GM21367 (cell line): ENCODE measurements at regions not wholly inside any gene's neighbourhood (a gene's known extent, or its start where the extent isn't known, plus 50 kb on each side); places are given as distances from the start of the nearest gene placed in this dataset.

ENCODE experiments used
- ATAC-seq: cut with Tn5 transposase; IDR thresholded peaks from one replicate; pipeline ENCODE4 v1.9.1; 2021; ENCODE audit not compliant: unreplicated experiment

DNA sequence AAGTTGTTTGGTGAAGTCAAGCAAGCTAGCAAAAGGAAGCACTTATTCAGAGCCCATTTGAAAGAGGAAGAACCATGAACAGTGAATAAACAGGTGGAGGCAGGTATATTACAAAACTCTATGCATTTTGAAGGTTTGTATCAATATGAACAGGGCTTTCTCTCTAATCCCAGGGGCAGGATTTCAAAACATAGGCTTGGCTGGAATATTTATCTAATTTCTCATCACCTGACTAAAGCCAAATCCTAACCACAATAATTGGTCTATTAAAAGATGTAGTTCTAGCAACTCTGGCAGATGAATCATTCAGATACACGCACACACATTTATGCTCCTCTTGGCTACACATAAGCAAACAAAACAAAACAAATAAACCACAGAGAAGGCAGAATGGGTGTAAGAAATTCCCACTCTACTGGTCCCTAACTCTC lies 554.4 kb downstream of the INHBA start:
- ATAC-seq = no peak

DNA sequence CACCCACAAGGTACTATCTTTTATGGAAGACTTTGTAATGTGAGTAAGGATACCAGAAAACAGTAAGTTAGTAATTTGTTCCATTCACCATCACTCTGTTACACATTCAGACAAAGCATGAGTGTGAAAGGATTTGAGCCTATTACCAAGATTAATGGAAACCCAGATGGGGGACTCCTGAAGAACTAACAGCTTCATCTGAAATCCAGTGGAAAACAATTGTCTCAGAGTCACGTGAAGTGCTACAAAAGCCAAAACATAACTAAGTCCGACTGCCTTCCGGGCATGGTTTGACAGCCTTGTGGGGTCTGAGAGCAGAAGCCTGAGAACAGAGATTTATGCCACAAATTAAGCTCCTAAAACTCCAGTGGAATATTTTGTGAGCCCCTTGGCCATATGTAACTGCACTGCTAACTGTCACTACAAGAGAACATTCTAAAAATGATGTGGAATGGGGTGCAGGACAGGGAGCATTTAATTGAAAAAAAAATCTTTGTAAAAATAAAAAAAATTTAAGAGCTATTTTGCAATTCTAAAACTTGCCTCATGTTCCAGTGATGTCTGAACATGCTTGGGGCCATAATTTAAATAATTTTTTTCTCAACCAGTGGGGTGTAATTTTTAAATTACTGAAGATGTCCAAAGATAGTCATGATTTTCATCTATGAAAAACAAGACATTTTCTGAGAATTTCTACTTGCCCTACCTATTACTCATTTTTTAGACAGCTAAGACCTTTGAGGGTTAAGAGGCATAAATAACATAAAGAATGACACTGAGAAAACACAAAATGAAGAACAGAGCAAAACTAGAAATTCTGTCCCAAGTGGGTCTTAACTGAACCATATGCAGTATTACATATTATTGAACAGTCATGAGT lies 555.0 kb downstream of the INHBA start:
- no peak for ATAC-seq

DNA sequence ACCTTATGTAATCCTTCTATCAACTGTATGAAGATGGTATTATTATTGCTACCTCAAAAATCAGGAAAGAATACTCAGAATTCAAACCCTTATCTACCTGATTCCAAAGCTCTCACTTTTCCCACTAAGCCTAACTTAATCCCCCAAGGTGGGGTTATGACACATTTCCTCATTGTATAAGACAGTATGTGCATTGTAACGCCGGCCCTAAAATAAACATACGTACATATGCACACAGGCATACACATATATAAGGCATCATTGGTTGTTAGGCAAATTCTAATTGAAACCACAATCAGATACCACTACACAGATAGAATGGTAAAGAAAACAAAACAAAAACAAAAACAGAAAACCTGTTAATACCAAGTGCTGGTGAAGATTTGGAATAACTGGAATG lies 556.5 kb downstream of the INHBA start:
- ATAC-seq = no peak

DNA sequence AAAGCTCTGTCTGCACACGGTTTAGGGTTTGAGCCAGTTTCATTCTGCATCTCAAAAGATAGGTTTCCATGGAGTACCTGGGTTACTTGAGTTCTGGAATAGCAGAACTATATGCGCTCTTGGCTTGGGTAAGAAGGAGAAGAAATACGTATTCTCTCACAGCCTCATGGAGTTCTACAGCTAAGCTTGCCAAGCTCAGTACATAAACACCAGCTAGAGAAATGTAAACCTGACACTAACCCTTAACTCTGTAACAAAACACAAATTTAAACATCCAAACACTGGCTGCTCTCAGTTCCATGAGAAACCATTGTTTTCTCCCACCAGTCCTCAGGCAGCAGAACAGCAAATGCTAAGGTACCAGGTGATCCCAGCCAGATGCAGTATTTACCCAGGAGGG lies 557.2 kb downstream of the INHBA start:
- no peak for ATAC-seq

- ATAC-seq = no peak
Observed at GRCh38 chr7:41142904-41143473, 559.9 kb downstream of the INHBA start.

DNA sequence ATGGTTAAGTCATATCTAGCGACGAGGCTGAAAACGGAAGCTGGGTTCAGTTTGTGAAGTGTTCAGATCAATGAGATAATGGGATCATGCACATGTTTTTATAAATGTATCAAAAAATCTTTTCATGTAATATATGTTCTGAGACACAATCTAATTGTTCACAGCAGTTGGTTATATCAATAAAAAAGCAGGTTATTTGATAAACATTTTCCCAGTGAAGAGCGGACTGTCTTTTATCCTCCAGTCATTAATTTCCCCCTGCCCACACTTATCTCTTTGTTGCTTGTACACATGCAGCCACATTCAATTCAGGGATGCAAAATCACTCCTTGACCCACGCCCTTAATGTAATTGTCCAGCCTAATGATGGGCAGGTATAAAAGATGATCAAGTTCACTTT lies 563.1 kb downstream of the INHBA start:
- no peak for ATAC-seq

- no peak for ATAC-seq
Observed at GRCh38 chr7:41136551-41136950, 566.3 kb downstream of the INHBA start.

GRCh38 chr7:41135511-41135910 lies 567.4 kb downstream of the INHBA start:
- no peak for ATAC-seq

- peak; percentile 72 for ATAC-seq
Observed at GRCh38 chr7:41134300-41135255, 568.3 kb downstream of the INHBA start.

- peak; percentile 37 for ATAC-seq
Observed at GRCh38 chr7:41133690-41134299, 569.1 kb downstream of the INHBA start.

DNA sequence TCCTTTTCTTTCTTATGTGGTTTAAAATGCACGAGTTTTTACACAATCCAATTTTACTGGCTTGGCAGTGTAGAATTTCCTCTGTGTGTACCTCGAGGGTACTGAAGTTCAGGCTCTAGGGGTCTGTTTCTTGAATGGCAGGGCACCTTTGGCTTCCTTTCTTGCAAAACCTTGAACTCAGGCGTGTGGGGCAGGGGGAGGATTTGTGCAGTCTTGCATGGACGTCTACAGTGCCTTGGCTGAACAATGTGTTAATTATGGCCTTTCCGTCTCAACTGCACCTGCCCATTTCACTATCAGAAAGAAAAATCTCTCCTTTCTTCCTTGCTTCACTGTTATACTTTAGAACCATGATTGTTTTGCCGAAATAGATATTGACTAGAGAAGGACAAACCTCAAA lies 570.9 kb downstream of the INHBA start:
- no peak for ATAC-seq

DNA sequence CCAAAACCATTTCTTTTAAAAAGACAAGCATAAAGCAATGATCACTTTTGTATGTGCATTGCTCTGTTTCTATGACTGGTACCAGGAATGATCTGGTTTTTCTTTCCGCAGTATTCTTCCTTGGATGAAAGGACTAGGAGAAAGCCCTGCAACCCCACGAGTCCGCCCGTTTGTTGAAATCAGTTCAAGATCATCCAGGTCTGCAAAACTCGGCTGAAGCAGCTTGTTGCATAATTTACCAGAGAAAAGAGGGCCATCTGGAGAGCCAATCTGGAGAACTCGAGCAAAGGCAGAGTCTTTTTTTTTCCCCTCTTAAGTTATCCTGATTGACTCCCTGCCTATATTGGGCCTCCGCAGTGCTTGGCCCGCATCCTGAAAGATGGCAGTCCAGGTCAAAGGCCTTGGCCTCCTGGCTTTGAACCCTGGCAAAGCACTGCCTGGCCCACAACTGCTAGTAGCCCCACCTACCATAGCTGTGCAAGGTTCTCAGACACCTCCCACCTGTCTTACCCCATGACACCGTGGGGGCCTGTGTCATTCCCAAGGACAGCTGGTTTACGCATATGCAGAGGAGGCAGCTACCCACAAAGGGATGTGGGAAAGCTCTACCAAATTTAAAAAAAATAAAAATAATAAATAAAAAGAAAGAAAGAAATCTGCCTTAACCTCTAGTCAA lies 572.2 kb downstream of the INHBA start:
- ATAC-seq = no peak

- no peak for ATAC-seq
Observed at GRCh38 chr7:41130086-41130485, 572.8 kb downstream of the INHBA start.

DNA sequence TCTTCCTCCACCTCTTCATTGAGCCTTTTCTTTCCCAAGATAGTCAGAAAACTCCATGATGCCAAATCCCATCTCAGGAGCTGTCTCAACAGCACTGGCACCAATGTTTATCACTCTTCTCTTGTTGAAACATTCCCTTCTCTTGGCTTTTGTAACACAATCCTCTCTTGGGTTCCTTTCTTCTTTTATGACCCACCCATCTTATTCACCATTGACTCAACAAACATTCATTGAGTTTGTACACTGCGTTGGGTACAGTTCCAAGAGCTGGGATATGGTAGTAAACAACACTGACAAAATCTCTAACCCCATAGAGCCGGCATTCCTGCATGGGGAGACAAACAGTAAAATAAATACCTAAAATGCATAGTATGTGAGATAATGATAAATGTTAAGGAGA lies 577.5 kb downstream of the INHBA start:
- ATAC-seq = no peak

GRCh38 chr7:41122256-41122987 lies 580.5 kb downstream of the INHBA start:
- no peak for ATAC-seq

GRCh38 chr7:41121228-41121627 lies 581.7 kb downstream of the INHBA start:
- no peak for ATAC-seq

GRCh38 chr7:41118486-41118885 lies 584.4 kb downstream of the INHBA start:
- no peak for ATAC-seq

GRCh38 chr7:41117431-41117830 lies 585.5 kb downstream of the INHBA start:
- no peak for ATAC-seq

GRCh38 chr7:41116817-41117216 lies 586.1 kb downstream of the INHBA start:
- ATAC-seq = no peak

DNA sequence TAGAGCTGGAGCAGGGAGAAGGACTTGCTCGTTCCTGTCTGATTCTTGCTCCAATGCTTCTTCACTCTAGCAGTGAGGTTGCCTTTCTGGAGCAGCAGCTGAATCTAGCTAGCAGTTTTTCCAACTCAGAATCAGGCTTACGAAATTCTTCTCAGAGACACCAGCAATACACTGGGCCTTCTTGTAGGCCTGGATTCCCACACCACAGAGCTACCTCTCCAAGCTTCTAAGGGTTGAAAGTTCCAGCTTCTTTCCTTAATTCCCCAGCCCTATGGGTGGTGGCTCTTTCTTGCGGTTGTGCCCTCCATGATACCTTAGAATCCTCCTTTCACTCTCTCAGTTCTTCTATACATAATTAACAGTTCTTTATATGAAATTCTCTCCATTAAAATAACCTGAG lies 586.6 kb downstream of the INHBA start:
- no peak for ATAC-seq
